ENCODE measurements at regions not wholly inside any gene's neighbourhood (a gene's known extent, or its start where the extent isn't known, plus 50 kb on each side); places are given as distances from the start of the nearest gene placed in this dataset.
"Not testable (repeated sequence)": the region's sequence is repeated elsewhere in the genome, so short reads cannot be mapped to it uniquely, and the experiment has no call there.

- DNase-seq: no peak
Measured at GRCh38 chr6:155543166-155543847, 87.7 kb upstream of the NOX3 start.

- DNase-seq: no peak
Measured at GRCh38 chr6:155542036-155542435, 86.4 kb upstream of the NOX3 start.

GRCh38 chr6:155538708-155539390 lies 83.2 kb upstream of the NOX3 start:
- no peak for DNase-seq

DNA sequence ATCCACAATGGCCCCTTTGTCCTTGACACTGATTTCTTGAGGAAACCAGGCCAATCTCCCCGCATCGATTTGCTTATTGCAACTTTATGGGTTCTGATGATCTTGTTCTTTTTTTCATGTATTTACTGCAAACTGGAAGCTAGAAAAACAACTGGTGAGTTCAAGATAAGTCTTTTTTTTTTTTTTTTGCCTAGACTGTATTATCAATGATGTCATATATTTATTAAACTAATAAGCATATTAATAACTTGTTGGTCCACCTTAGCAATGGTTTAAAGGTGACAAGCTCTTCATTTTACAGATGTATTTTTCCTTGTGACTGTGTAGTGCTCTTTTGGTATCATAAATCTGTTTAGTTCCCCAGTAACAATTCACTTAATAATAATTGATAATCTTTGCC lies 79.0 kb upstream of the NOX3 start:
- no peak for DNase-seq

DNA sequence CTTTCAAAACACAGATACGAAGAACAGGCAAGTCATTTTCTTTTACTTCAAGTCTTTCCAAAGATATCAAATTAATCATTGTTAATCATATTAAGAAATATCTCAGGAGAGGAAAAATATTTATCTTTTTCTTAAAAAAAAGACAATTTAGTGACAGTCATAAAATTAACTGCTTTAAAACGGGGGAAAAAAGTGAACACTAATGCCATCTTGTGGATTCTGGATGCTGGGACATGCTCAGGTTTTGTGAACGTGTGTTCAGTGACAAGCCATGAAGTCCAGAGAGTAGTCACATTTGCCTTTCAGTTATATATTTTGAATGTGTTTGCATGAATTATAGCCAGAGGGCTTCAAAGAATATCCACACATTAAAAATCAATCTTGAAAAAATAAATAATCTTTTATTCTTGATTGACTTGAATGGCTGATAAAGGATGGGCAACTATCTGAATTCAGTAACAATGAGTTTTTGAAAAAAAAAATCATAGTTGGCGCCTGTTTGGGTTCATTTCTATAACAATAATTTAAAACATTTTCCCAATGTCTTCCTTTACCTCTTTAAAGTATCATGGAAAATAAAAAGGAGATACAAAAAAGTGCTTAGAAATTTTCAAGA lies 74.7 kb upstream of the NOX3 start:
- no peak for DNase-seq

- DNase-seq: not testable (repeated sequence)
Measured at GRCh38 chr6:155529814-155530213, 74.2 kb upstream of the NOX3 start.

GRCh38 chr6:155528982-155529453 lies 73.4 kb upstream of the NOX3 start:
- no peak for DNase-seq

- no peak for DNase-seq
Measured at GRCh38 chr6:155528335-155528734, 72.7 kb upstream of the NOX3 start.

DNA sequence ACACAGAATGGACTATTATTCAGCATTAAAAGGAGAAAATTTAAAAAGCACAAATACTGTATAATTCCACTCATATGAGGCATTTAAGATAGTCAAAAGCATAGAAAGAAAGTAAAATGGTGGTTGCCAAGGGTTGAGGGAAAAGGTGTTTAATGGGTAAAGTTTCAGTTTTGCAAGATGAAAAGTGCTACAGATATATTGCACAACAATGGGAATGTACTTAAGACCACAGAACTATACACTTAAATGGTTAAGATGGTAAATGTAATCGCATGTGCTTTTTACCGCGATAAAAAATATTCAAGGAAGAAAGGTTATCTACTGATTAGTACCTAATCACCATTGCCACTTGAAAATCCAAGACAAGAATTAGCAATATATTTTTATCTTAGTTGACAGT lies 71.8 kb upstream of the NOX3 start:
- DNase-seq: no peak

DNA sequence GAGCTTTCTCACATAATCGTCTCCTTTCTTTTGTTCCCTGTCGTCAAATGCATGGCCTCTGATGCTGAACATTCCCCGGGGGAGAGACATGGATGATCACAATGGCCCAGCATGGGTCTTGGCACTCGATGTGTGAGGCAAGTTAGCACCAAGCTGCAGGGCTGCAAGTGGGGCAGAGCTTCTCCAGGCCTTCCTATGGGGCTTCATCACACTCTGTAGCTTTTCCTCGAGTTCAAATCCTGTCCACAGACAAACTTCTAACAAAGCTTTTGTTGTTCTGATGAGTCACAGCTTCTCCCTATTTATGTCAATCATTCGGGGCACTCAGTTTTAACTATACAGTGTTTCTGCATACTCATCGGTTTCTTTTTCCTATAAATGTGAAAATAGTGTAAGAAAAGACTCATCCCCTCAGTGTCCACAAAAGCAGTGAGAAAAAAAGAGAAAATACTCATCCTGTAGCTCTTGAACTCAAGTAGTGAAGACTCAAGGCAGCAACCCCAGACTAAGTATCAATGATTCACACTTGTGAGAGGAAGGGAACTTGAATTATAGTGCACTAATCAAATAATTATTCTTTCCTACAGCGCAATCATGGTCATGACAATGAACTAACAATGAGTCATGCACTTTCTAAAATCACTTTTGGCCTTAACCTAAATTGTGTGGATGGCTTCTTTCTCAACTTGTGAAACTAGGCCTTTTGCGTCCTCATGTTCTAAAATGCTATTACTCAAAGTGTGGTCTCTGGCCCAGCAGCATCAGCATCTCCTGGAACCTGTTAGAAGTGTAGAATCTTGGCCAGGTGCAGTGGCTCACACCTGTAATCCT lies 68.4 kb upstream of the NOX3 start:
- no peak for DNase-seq

GRCh38 chr6:155521719-155522118 lies 66.1 kb upstream of the NOX3 start:
- DNase-seq: no peak

DNA sequence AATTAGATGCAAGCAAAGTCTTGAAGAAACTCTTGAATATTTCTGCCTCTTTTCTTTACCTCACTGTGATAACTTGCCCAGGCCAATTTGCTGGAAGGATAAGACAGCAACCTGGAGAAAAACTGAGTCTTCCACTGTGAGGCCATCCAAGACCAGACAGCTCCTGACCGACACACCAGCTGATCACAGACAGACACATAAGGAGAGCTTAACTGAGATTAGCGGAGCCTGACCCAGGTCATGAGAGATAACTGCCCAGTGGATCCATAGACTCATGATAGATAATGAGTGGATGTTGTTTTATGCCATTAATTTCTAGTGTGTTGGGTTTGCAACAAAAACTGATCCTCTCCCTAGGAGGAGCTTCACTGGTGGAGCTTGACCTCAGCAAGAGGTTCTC lies 64.4 kb upstream of the NOX3 start:
- no peak for DNase-seq

GRCh38 chr6:155519176-155519738 lies 63.6 kb upstream of the NOX3 start:
- no peak for DNase-seq

DNA sequence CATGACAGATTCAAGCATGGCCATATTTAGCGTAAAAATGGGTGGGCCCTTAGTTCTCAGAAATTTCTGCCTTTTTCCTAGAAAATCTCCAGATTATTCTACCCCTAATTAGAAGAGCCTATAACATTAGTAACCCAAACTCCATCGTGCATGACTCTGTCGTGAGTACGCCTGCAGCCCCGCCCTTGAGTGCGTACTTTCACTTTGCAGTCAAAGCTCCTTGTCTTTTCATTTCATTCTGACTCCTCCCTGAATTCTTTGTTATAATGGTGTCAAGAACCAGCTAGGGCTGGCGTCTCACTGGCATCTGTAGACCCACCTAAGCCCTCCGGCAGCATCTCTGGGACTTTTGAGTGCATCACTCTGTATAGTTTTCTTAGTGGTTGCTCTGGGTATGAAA lies 61.7 kb upstream of the NOX3 start:
- DNase-seq: no peak

DNA sequence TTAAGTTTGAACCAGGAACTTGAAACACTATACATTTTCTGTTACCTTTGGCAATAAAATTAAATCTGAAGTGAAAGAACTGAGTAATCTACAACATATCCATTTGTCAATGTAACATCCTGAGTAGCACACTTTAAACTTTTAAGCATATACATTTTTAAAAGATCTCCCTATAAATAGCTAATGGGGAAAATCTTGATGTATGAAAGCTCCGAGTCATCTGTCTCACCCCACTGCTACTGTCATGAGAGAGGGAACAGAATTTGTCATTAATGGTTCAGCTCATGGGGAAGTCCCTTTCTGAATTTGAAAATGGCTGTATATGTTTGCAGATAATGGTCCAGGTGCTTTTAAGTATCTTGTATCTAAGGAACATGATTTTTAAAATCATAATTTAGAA lies 55.2 kb upstream of the NOX3 start:
- no peak for DNase-seq

GRCh38 chr6:155509743-155510475 lies 54.3 kb upstream of the NOX3 start:
- DNase-seq: no peak

- no peak for DNase-seq
Measured at GRCh38 chr6:155505608-155505989, 50.0 kb upstream of the NOX3 start.

Data from NCI-H1436 treated with DMSO at 0.1 percent for 48 hours (cell line).